ENCODE measurements at regions not wholly inside any gene's neighbourhood (a gene's known extent, or its start where the extent isn't known, plus 50 kb on each side); places are given as distances from the start of the nearest gene placed in this dataset.

DNA sequence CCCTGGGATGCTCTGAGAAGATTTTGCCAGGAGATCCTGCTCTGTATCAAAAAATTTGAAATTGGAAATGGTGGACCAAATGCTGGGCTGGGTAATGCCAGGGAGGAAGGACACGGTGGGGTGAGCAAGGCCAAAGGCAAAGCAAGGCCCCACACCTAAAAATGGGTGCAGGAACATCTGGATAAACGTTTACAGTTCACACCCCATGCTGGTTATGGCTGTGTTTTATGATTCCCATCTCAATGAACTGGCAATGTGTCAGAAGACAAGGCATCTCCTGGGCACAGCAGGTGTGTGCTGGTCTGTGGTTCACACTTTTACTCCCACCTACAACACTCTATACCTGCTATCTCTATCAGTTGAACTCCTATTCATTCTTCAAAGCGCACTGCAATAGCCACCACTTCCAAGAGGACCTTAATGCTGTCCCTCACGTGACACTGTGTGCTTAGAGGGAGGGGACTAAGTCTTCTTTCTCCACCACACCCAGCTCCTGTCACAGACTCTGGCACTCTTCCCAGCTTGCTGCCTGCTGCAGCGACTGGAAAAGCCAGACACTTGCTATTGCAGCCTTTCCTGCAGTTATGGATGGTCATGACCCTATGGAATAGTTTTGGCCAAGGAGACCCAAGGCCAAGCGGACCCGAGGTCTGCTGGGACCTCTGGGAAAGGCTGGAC is 277.5 kb downstream of the CTTN start:
- H3K4me3 ChIP-seq (ENCODE audit: low read depth, low read length) = no peak overlapping the region
- TF ChIP-seq, protein P1, sequence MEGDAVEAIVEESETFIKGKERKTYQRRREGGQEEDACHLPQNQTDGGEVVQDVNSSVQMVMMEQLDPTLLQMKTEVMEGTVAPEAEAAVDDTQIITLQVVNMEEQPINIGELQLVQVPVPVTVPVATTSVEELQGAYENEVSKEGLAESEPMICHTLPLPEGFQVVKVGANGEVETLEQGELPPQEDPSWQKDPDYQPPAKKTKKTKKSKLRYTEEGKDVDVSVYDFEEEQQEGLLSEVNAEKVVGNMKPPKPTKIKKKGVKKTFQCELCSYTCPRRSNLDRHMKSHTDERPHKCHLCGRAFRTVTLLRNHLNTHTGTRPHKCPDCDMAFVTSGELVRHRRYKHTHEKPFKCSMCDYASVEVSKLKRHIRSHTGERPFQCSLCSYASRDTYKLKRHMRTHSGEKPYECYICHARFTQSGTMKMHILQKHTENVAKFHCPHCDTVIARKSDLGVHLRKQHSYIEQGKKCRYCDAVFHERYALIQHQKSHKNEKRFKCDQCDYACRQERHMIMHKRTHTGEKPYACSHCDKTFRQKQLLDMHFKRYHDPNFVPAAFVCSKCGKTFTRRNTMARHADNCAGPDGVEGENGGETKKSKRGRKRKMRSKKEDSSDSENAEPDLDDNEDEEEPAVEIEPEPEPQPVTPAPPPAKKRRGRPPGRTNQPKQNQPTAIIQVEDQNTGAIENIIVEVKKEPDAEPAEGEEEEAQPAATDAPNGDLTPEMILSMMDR (IDR thresholded peaks at IDR 0.05; ENCODE audit: borderline replicate concordance, insufficient read depth, low read depth, low read length) = no peak

DNA sequence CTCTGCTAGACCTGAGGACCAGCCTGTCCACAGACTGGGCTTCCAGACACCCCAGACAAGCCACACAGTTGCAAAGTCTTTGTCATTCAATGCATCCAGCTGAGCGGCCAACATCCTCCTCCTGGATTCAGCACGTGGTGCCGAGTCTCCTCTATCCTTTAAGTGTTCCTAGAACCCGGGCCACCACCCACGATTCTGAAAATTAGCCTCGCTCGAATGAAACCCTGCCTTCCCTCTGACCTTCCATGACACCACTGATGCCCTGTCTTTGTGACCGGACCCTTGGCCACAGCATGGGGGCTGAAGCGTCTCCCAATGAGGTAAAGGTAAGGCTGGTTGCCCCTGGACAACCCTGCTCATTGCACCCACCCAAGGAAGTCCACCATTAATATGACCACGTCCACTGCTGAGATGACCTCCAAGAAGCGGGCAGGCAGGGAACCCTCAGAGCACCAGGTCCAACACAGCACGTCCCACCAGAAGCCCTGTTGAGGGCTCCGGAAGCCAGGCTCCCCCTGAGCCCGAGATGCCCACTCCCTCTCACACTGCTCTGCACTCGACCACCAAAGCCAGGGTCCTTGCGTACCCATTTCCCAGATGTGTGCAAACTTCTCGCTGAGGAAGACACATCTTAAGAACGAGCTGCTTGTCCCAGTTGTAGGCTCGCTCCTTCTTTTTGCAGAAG is 279.0 kb downstream of the CTTN start:
- H3K4me3 ChIP-seq (ENCODE audit: low read depth, low read length) = no peak overlapping the region
- TF ChIP-seq, protein P1 (IDR thresholded peaks at IDR 0.05; ENCODE audit: borderline replicate concordance, insufficient read depth, low read depth, low read length) = no peak

DNA sequence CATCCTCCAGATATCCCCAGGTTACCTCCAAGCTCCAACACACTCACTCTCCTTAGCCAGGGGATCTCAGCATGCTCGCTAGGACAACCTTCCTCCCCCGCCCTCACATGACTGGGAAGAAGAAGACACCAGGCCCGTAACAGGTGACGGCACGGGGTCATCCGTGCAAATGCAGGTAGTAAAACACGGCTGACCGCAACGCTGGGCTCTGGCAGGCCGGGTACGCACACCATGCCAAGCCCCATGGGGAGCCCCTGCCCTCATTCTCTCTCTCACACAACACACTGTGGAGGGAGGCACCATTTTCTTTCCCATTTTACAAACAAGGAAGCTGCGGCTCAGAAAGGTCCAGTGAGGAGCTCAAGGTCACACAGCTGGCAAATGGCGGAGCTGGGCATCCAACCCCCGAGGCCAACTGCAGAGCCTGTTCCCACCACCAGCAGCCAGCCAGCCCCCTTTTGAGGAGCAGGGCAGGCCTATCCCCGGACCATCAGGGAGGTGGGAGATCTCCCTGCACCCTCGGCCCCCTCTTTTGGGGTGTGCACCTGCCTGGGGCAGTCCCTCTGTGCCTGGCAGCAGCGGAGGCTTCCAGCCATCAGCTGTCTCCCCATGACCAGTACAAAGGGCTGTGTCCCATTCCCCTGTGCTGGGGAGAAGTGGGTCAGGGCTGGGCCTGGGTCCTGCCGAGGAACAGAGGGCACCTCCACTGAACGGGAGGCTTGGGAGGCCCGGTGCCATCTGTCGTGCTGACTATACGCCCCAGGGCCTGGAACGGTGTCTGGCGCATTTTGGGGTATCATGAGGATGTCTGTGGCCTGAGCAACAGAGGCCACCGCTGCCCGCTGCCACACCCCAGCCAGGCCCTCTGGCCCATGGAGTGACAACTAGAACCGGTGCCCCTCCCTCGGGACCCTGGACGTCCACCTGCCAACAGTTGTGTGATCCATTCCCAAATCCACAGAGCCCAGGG is 280.9 kb downstream of the CTTN start:
- TF ChIP-seq, protein P1 (IDR thresholded peaks at IDR 0.05; ENCODE audit: borderline replicate concordance, insufficient read depth, low read depth, low read length) = no peak
- no peak overlapping the region for H3K4me3 ChIP-seq (ENCODE audit: low read depth, low read length)

DNA sequence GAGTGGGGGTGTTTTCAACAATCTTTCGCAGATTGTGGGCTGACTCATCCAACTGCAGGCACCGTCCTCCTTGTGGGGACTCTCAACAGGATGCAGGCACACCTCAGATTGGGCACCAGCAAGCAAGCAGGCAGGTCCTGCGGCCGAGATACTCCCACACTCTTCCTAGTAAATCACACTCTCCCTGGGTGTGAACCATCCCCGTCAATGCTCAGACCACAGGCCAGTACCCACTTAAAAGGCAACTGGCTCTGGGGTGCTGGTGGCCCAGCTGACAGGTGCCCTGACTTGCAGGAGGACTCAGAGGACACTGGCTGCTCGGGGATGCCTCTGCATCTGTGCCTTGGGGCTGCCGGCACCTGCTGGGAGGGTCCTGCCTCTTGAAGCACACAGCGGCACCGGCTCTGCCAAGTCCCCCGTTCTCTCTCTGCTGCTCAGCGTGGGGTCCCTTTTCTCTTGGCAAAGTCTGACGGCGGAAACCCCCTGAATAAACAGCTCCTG is 282.5 kb downstream of the CTTN start:
- H3K4me3 ChIP-seq (ENCODE audit: low read depth, low read length) = no peak overlapping the region
- TF ChIP-seq, protein P1 (IDR thresholded peaks at IDR 0.05; ENCODE audit: borderline replicate concordance, insufficient read depth, low read depth, low read length) = no peak

DNA sequence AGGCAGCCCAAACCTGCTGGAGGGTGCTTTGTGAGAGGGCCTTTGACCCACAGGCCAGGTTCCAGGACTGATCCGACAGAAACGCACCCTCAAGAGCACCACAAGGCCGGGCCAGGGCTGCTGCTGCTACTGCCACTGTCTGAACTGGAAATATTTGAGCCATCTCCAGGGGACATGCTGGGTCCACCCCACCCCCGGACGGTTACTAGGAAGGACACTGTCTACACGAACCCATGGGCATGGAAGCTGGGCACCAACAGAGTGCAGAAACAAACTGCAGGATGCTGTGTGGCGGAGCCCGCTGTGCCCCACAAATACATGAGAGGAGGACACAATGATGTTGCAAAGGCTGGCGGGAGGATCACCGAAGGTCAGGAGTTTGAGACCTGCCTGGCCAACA is 283.7 kb downstream of the CTTN start:
- H3K4me3 ChIP-seq (ENCODE audit: low read depth, low read length) = no peak overlapping the region
- TF ChIP-seq, protein P1 (IDR thresholded peaks at IDR 0.05; ENCODE audit: borderline replicate concordance, insufficient read depth, low read depth, low read length) = no peak

DNA sequence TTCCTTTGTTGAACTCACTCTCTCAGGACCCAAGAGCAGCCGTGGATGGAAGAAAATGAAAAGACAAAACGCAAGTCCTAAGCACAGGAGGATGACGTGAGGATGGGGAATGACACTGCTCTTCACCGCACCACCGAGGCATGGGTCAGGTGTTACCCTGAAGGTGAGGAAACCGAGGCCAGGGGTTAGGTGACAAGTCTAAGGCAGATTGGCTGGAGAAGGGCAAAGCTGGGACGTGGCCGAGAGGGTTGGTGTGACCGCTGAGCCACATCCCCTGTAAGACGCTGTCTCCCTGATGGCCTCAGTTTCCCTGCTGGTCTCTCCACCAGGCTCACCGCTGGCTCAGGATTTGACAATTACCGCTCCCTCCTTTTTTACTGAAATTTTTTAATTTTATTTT is 284.4 kb downstream of the CTTN start:
- H3K4me3 ChIP-seq (ENCODE audit: low read depth, low read length) = no peak overlapping the region
- TF ChIP-seq, protein P1 (IDR thresholded peaks at IDR 0.05; ENCODE audit: borderline replicate concordance, insufficient read depth, low read depth, low read length) = no peak
